AG10803 (cell line): ENCODE measurements at regions not wholly inside any gene's neighbourhood (a gene's known extent, or its start where the extent isn't known, plus 50 kb on each side); places are given as distances from the start of the nearest gene placed in this dataset.
"Not testable (repeated sequence)": the region's sequence is repeated elsewhere in the genome, so short reads cannot be mapped to it uniquely, and the experiment has no call there.

Experiments
- DNase-seq: peaks from one replicate; pipeline ENCODE4 v3.0.0; 2010; ENCODE audit warnings: low read depth
- H3K4me3 ChIP-seq: 2 replicates; pipeline ENCODE4 v1.5.1; 2011; ENCODE audit warnings: mild to moderate bottlenecking, low read length, control low read depth
- CTCF ChIP-seq: conservative IDR thresholded peaks from 2 replicates; pipeline ENCODE4 v1.5.1; 2011; ENCODE audit warnings: mild to moderate bottlenecking, low read length, control low read depth, inconsistent platforms

DNA sequence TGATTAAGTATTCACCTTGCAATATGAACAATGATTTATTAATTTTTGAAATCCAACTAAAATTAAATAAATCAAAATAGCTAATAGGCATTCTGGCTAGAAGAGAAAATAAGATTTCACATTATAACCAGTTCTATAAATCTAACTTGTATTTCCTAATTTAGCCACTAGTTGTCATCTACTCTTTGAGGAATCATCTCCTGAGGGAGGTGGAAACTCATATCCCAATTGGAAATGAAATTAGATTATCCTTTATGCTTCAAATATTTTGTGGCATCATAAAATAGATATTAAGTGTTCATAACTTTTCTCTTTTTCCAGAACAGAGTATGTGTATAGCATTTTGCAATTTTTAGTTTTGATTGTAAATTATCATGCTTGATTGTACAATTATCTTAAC lies 558.5 kb upstream of the DIAPH2 start:
- no peak for DNase-seq
- TF ChIP-seq CTCF, result no peak
- H3K4me3 ChIP-seq, result no peak overlapping the region

- H3K4me3 ChIP-seq, DNase-seq: not testable (repeated sequence)
Observed at GRCh38 chrX:96128058-96128457, 556.6 kb upstream of the DIAPH2 start.

DNA sequence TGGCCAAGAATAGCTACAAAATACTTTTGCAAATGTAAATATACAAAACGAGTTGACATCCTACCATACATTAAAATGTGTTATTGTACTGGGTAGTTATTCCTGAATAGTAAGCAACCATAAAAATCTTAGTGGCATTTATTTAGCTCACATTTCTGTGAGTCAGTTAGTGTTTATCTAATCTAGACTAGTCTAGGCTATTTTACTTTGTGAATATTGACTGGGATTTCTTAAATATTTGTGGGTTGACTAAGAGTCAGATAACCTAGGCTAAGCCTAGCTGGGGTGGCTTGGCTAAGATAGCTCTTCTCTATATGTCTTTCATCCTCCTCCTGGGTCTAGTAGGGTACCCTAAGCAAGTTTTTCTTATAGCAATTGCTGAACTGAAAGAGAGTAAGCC lies 543.8 kb upstream of the DIAPH2 start:
- H3K4me3 ChIP-seq, result no peak overlapping the region
- DNase-seq, result no peak
- no peak for TF ChIP-seq CTCF

DNA sequence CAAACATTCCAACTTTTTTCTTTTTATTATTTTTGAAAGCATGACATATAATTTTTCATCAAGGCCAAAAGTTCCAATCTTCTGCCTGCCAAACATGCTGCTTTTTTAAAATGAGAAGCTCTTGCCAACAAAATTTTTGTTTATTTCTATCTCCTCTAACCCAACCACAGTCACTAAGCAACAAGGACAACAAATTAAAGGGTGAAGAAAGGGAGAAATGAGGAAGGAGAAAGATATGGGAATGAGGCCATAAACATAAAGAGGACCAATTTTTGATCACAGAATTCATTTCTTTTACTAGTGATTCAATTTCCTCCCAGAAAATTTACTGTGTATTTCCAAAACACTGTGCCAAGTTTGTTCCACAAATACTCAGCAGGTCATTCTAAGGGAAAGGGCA lies 537.0 kb upstream of the DIAPH2 start:
- H3K4me3 ChIP-seq, result no peak overlapping the region
- no peak for TF ChIP-seq CTCF
- DNase-seq, result no peak

DNA sequence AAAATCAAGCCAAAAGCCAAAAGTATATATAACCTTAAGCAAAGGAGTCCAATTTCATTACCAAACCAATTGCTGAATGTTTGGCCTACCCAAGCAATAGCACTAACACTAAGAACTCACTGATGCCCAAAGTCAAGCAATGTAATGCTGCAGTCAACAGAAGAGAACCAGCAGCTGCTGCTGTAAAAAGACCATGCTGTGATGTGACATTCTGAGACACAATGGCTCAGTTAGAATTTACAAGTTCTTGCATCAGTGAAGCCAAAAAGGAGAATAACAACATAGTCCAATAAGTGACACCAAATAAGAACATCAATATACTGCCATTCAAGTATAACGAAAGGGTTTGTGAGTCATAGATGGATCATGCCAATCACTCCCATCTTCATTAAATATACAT lies 514.0 kb upstream of the DIAPH2 start:
- DNase-seq, result no peak
- H3K4me3 ChIP-seq, result no peak overlapping the region
- no peak for TF ChIP-seq CTCF

DNA sequence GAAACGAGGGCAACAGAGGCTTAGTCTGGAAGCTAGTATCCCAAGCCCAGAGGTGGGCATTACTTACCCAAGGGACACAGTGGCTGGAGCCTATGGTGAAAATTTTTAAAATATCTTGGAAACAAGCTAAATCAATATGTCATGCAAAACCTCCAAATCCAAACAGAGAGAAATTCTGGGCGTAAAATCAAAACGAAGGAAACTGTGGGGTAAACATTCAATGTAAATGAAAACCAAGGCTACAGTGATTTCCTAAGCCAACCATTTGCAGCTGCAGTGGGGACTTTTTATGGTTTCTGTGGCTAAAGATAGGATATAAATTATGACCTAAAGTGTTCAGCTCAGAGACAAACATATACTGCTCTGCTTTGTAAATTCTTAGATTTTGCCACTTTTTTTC lies 507.7 kb upstream of the DIAPH2 start:
- no peak for TF ChIP-seq CTCF
- H3K4me3 ChIP-seq, result no peak overlapping the region
- DNase-seq, result no peak

- no peak for DNase-seq
- H3K4me3 ChIP-seq, result no peak overlapping the region
- no peak for TF ChIP-seq CTCF
Observed at GRCh38 chrX:96181605-96182004, 503.0 kb upstream of the DIAPH2 start.

DNA sequence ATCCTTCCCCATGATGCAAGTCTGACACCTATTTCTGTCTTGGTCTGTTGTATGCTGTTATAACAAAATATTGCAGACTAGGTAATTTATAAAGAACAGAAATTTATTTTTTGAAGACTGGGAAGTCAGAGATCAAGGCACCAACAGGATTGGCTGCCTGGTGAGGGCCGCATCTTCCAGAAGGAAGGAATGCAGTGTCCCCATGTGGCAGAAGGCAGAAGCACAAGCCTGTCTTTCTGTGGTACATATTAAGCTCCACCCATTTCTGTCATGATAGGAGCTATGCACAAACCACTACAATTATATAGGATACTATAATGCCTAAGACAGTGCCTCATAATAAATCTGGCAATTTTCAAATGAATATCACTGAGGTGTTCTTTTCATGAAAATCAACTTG lies 502.3 kb upstream of the DIAPH2 start:
- H3K4me3 ChIP-seq, result no peak overlapping the region
- DNase-seq, result peak; percentile 0
- TF ChIP-seq CTCF, result peak; percentile 23
